ENCODE measurements at regions not wholly inside any gene's neighbourhood (a gene's known extent, or its start where the extent isn't known, plus 50 kb on each side); places are given as distances from the start of the nearest gene placed in this dataset.

DNA sequence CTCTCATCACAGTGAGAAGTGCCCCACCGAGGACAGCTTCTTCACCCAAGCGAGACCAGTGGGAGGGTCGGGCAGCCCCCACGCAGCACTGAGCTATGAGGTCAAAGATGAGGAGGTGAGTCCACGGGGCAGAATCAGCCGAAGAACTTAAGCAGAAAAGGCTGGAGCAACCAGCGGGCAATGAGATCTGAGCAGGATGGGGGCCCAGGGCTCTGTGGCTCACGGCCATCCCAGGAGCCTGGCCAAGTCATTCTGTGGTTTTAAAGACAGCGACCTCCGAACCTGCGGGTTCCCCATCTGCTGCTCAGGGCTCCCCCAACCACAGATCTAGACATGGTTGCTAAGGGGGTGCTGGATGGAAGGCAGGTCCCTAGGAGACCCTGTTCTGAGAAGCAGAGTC lies 202.6 kb downstream of the RBFOX3 start:
- TF ChIP-seq CTCF (conservative IDR thresholded peaks at IDR 0.05) (no peak), EZH2 (IDR thresholded peaks at IDR 0.05; ENCODE audit: low read depth) (no peak)
